NB4 (cell line): ENCODE measurements at regions not wholly inside any gene's neighbourhood (a gene's known extent, or its start where the extent isn't known, plus 50 kb on each side); places are given as distances from the start of the nearest gene placed in this dataset.
"Not testable (repeated sequence)": the region's sequence is repeated elsewhere in the genome, so short reads cannot be mapped to it uniquely, and the experiment has no call there.

Experiments used
- DNase-seq: peaks from one replicate; pipeline ENCODE4 v3.0.0; 2010; ENCODE audit warnings: low read depth
- H3K4me3 ChIP-seq: one replicate; pipeline ENCODE4 v1.5.1; 2011; ENCODE audit warnings: mild to moderate bottlenecking, low read depth, low read length, moderate library complexity
- CTCF ChIP-seq: IDR thresholded peaks from one replicate; pipeline ENCODE4 v1.5.1; 2012; ENCODE audit warnings: low read depth, low read length
- MAX ChIP-seq: IDR thresholded peaks from 2 replicates; pipeline ENCODE4 v1.6.1; 2011; ENCODE audit warnings: low read depth, low read length
- MYC ChIP-seq: IDR thresholded peaks from 2 replicates; pipeline ENCODE4 v1.6.1; 2011; ENCODE audit warnings: low read depth, low read length
- POLR2A ChIP-seq: IDR thresholded peaks from 2 replicates; pipeline ENCODE4 v1.6.1; 2011; ENCODE audit warnings: mild to moderate bottlenecking; ENCODE audit not compliant: insufficient read length; ENCODE audit errors: extremely low read depth

- TF ChIP-seq MAX (no peak), MYC (no peak), CTCF (no peak), POLR2A (no peak)
- H3K4me3 ChIP-seq, result no peak overlapping the region
- no peak for DNase-seq
These were observed 64.5 kb upstream of the NFE2L3 start for GRCh38 chr7:26087321-26088091.

- not testable (repeated sequence) for H3K4me3 ChIP-seq
- DNase-seq, result peak; percentile 65
These were observed 62.5 kb upstream of the NFE2L3 start for GRCh38 chr7:26089469-26089868.

- TF ChIP-seq CTCF, result peak; percentile 91
- TF ChIP-seq MYC, result no peak
- no peak for TF ChIP-seq POLR2A
- no peak for TF ChIP-seq MAX
- peak; percentile 85 for DNase-seq
- no peak overlapping the region for H3K4me3 ChIP-seq
These were observed 61.0 kb upstream of the NFE2L3 start for GRCh38 chr7:26090927-26091519.

DNA sequence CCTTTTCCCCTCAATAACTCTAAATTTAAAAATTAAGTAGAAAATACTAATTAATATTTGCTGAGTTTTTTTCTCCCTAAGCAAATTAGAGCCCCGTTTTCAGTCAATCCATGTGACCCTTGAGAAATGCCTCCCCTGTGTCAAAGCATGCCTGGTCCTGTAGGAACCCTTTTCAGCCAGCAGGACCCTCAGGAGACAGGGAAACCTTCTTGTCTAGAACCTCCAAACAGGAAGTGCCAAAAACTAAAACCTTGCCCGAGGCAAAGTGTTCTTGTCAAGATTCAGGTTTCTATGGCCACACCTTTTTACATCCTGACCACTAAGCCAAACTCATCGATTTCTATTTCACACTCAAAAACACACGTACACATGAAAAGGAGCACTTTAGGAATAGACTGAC is 60.1 kb upstream of the NFE2L3 start:
- no peak overlapping the region for H3K4me3 ChIP-seq
- peak; percentile 19 for TF ChIP-seq CTCF
- TF ChIP-seq POLR2A, result no peak
- peak; percentile 66 for DNase-seq

DNA sequence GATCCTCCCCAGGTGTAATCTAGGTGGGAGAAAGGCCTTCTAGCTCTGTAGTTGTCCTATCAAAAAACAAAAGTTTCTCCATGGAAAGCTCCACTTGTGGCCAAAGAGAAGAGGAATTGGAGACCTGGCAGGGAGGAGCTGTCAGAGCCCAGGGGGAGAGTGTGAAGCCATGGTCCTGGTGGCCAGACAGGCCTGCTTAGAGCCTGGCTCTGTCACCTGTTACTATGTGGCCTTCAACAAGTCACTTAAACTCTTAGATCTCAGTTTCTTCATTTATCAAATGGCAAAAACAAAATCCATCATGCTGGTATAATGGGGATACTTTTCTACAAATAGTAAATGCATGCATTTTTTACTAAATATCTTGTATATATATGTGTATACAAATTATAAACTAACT is 59.0 kb upstream of the NFE2L3 start:
- H3K4me3 ChIP-seq, result no peak overlapping the region
- DNase-seq, result no peak
- no peak for TF ChIP-seq CTCF
- no peak for TF ChIP-seq POLR2A
- no peak for TF ChIP-seq MAX
- no peak for TF ChIP-seq MYC

GRCh38 chr7:26096136-26096535 is 55.9 kb upstream of the NFE2L3 start:
- TF ChIP-seq POLR2A (no peak), MYC (no peak), MAX (no peak), CTCF (no peak)
- no peak for DNase-seq
- no peak overlapping the region for H3K4me3 ChIP-seq
